ENCODE measurements at regions not wholly inside any gene's neighbourhood (a gene's known extent, or its start where the extent isn't known, plus 50 kb on each side); places are given as distances from the start of the nearest gene placed in this dataset.
"Not testable (repeated sequence)": the region's sequence is repeated elsewhere in the genome, so short reads cannot be mapped to it uniquely, and the experiment has no call there.

GRCh38 chr17:36690190-36690589, 88.8 kb downstream of the MRM1 start:
- no peak overlapping the region for H3K9ac ChIP-seq (ENCODE audit: low read depth in 1 of 3, low read length in 3 of 3)
- no peak overlapping the region for H3K27ac ChIP-seq (ENCODE audit: low read depth, low read length)
- no peak overlapping the region for H3K4me3 ChIP-seq (ENCODE audit: low read length in 3 of 3)
- H3K9me3 ChIP-seq (ENCODE audit: control insufficient read depth in 3 of 3, low read length in 3 of 3): no peaks in the 10 kb centered on the region
- H3K36me3 ChIP-seq (ENCODE audit: control insufficient read depth in 3 of 3, insufficient read depth in 3 of 3, low read length in 3 of 3): no peaks in the 10 kb centered on the region
- H3K27me3 ChIP-seq (ENCODE audit: control insufficient read depth in 3 of 3, insufficient read depth in 3 of 3, low read length in 3 of 3): peaks cover 14 to 24% (median 16%) of the 10 kb centered on the region in 3 donors
- no peaks in the 10 kb centered on the region for H3K4me1 ChIP-seq (ENCODE audit: control insufficient read depth in 3 of 3, insufficient read depth in 3 of 3, low read length in 3 of 3)

DNA sequence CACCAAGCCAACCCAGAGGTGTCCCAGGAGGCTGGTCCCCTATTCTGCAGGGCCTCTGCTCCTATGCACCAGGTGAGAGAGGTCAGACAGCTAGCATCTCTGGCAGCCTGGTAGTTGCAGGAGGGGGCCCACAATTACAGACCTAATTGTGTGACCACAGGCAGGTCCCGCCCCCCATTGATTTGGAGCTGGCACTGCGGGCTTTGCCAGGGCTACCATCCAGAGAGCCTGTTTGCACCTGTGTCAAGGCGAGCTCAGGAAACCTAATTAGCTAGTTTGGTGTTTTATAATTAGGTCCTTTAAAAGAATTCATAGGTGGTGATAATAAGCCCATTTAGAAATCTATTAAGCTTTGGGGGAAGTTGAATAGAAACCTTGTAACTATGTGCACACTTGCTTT, 90.2 kb downstream of the MRM1 start:
- H3K9ac ChIP-seq (ENCODE audit: low read depth in 1 of 3, low read length in 3 of 3): no peak overlapping the region
- no peaks in the 10 kb centered on the region for H3K4me1 ChIP-seq (ENCODE audit: control insufficient read depth in 3 of 3, insufficient read depth in 3 of 3, low read length in 3 of 3)
- H3K27me3 ChIP-seq (ENCODE audit: control insufficient read depth in 3 of 3, insufficient read depth in 3 of 3, low read length in 3 of 3): peaks cover 9 to 23% (median 16%) of the 10 kb centered on the region in 3 donors
- no peak overlapping the region for H3K4me3 ChIP-seq (ENCODE audit: low read length in 3 of 3)
- no peaks in the 10 kb centered on the region for H3K36me3 ChIP-seq (ENCODE audit: control insufficient read depth in 3 of 3, insufficient read depth in 3 of 3, low read length in 3 of 3)
- no peak overlapping the region for H3K27ac ChIP-seq (ENCODE audit: low read depth, low read length)
- no peaks in the 10 kb centered on the region for H3K9me3 ChIP-seq (ENCODE audit: control insufficient read depth in 3 of 3, low read length in 3 of 3)

DNA sequence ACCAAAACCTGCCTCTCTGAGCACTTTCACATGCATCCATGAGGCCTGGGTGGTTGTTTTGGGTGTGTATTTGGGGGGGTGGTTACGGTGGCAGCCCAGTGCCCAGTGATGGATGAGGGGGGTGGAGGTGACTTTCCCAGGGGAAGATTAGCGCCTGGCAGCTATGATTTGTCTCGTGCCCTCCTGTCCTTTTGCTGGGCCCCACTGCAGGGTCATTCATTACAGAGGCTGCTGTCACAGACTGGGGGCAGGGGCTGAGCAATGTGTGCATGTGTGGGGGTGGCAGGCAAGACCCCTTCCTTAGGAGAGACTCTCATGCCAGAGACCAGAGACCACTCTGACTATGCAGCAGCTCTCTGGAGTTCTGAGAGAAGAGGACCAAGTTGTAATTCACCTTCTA, 93.7 kb downstream of the MRM1 start:
- H3K27me3 ChIP-seq (ENCODE audit: control insufficient read depth in 3 of 3, insufficient read depth in 3 of 3, low read length in 3 of 3): peaks cover 3 to 28% (median 24%) of the 10 kb centered on the region in 3 donors
- no peaks in the 10 kb centered on the region for H3K4me1 ChIP-seq (ENCODE audit: control insufficient read depth in 3 of 3, insufficient read depth in 3 of 3, low read length in 3 of 3)
- H3K36me3 ChIP-seq (ENCODE audit: control insufficient read depth in 3 of 3, insufficient read depth in 3 of 3, low read length in 3 of 3): no peaks in the 10 kb centered on the region
- H3K9ac ChIP-seq (ENCODE audit: low read depth in 1 of 3, low read length in 3 of 3): no peak overlapping the region
- no peaks in the 10 kb centered on the region for H3K9me3 ChIP-seq (ENCODE audit: control insufficient read depth in 3 of 3, low read length in 3 of 3)
- no peak overlapping the region for H3K27ac ChIP-seq (ENCODE audit: low read depth, low read length)
- no peak overlapping the region for H3K4me3 ChIP-seq (ENCODE audit: low read length in 3 of 3)

GRCh38 chr17:36695710-36696109, 94.3 kb downstream of the MRM1 start:
- H3K36me3 ChIP-seq (ENCODE audit: control insufficient read depth in 3 of 3, insufficient read depth in 3 of 3, low read length in 3 of 3); H3K9ac ChIP-seq (ENCODE audit: low read depth in 1 of 3, low read length in 3 of 3); H3K9me3 ChIP-seq (ENCODE audit: control insufficient read depth in 3 of 3, low read length in 3 of 3); H3K4me1 ChIP-seq (ENCODE audit: control insufficient read depth in 3 of 3, insufficient read depth in 3 of 3, low read length in 3 of 3); H3K27ac ChIP-seq (ENCODE audit: low read depth, low read length); H3K4me3 ChIP-seq (ENCODE audit: low read length in 3 of 3): not testable (repeated sequence)
- H3K27me3 ChIP-seq (ENCODE audit: control insufficient read depth in 3 of 3, insufficient read depth in 3 of 3, low read length in 3 of 3): peaks cover 3 to 23% (median 21%) of the 10 kb centered on the region in 3 donors

DNA sequence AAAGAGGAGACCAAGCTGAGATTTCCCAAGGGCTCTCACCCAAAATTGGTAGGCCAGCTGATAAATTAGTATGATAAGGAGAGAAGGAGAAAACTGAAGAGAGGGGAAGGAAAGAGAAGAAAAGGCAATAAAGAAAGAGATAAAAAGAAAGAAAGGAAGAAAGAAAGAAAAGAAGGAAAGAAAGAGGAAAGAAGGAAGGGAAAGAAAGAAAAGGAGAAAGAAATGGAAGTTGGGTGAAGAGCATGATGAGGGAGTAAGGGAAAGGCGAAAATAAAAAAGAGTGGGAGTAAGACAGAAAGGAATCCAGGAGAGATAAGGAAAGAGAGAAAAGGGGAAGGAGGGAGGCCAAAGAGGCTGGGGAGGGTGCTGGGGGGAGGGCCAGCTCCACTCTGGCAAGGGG, 95.4 kb downstream of the MRM1 start:
- Histone ChIP-seq H3K36me3 (ENCODE audit: control insufficient read depth in 3 of 3, insufficient read depth in 3 of 3, low read length in 3 of 3) (no peaks in the 10 kb centered on the region), H3K4me1 (ENCODE audit: control insufficient read depth in 3 of 3, insufficient read depth in 3 of 3, low read length in 3 of 3) (no peaks in the 10 kb centered on the region), H3K27ac (ENCODE audit: low read depth, low read length) (no peak overlapping the region), H3K9me3 (ENCODE audit: control insufficient read depth in 3 of 3, low read length in 3 of 3) (no peaks in the 10 kb centered on the region), H3K4me3 (ENCODE audit: low read length in 3 of 3) (no peak overlapping the region), H3K9ac (ENCODE audit: low read depth in 1 of 3, low read length in 3 of 3) (no peak overlapping the region), H3K27me3 (ENCODE audit: control insufficient read depth in 3 of 3, insufficient read depth in 3 of 3, low read length in 3 of 3) (peaks cover 13 to 29% (median 28%) of the 10 kb centered on the region in 3 donors)

GRCh38 chr17:36697903-36698530, 96.6 kb downstream of the MRM1 start:
- Histone ChIP-seq H3K4me1 (ENCODE audit: control insufficient read depth in 3 of 3, insufficient read depth in 3 of 3, low read length in 3 of 3) (no peaks in the 10 kb centered on the region), H3K27ac (ENCODE audit: low read depth, low read length) (no peak overlapping the region), H3K4me3 (ENCODE audit: low read length in 3 of 3) (no peak overlapping the region), H3K9ac (ENCODE audit: low read depth in 1 of 3, low read length in 3 of 3) (no peak overlapping the region), H3K36me3 (ENCODE audit: control insufficient read depth in 3 of 3, insufficient read depth in 3 of 3, low read length in 3 of 3) (no peaks in the 10 kb centered on the region), H3K27me3 (ENCODE audit: control insufficient read depth in 3 of 3, insufficient read depth in 3 of 3, low read length in 3 of 3) (peaks cover 16 to 37% (median 36%) of the 10 kb centered on the region in 3 donors), H3K9me3 (ENCODE audit: control insufficient read depth in 3 of 3, low read length in 3 of 3) (no peaks in the 10 kb centered on the region)

- no peak overlapping the region for H3K4me3 ChIP-seq (ENCODE audit: low read length in 3 of 3)
- no peaks in the 10 kb centered on the region for H3K9me3 ChIP-seq (ENCODE audit: control insufficient read depth in 3 of 3, low read length in 3 of 3)
- no peaks in the 10 kb centered on the region for H3K36me3 ChIP-seq (ENCODE audit: control insufficient read depth in 3 of 3, insufficient read depth in 3 of 3, low read length in 3 of 3)
- no peak overlapping the region for H3K9ac ChIP-seq (ENCODE audit: low read depth in 1 of 3, low read length in 3 of 3)
- H3K4me1 ChIP-seq (ENCODE audit: control insufficient read depth in 3 of 3, insufficient read depth in 3 of 3, low read length in 3 of 3): peaks cover 0 to 2% (median 0%) of the 10 kb centered on the region in 3 donors
- peaks cover 34 to 61% (median 50%) of the 10 kb centered on the region in 3 donors for H3K27me3 ChIP-seq (ENCODE audit: control insufficient read depth in 3 of 3, insufficient read depth in 3 of 3, low read length in 3 of 3)
- H3K27ac ChIP-seq (ENCODE audit: low read depth, low read length): no peak overlapping the region
These were observed 100.2 kb downstream of the MRM1 start for GRCh38 chr17:36701429-36702099.

DNA sequence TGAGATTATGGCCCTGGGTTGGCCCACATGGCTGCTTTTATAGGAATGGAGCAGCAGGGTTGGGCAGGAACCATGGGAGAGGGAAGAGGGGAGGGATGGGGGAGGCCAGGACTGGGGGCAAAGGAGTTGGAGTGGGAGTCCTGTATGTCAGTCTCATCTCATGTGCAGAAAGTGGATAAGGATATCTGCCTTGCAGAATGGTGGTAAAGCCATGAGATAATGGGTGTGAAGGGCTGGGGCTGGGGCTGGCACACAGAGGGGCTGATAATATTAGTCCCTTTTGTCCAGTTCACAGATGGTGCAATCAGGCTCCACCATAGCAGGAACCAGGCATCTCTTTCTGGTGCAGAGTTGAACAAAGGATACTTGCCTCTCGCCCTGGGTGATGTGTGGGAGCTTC, 101.3 kb downstream of the MRM1 start:
- H3K9ac ChIP-seq (ENCODE audit: low read depth in 1 of 3, low read length in 3 of 3): no peak overlapping the region
- H3K4me1 ChIP-seq (ENCODE audit: control insufficient read depth in 3 of 3, insufficient read depth in 3 of 3, low read length in 3 of 3): peaks cover 0 to 2% (median 0%) of the 10 kb centered on the region in 3 donors
- H3K36me3 ChIP-seq (ENCODE audit: control insufficient read depth in 3 of 3, insufficient read depth in 3 of 3, low read length in 3 of 3): no peaks in the 10 kb centered on the region
- peaks cover 32 to 60% (median 46%) of the 10 kb centered on the region in 3 donors for H3K27me3 ChIP-seq (ENCODE audit: control insufficient read depth in 3 of 3, insufficient read depth in 3 of 3, low read length in 3 of 3)
- H3K27ac ChIP-seq (ENCODE audit: low read depth, low read length): no peak overlapping the region
- no peak overlapping the region for H3K4me3 ChIP-seq (ENCODE audit: low read length in 3 of 3)
- no peaks in the 10 kb centered on the region for H3K9me3 ChIP-seq (ENCODE audit: control insufficient read depth in 3 of 3, low read length in 3 of 3)

GRCh38 chr17:36703860-36704266, 102.5 kb downstream of the MRM1 start:
- peaks cover 32 to 48% (median 42%) of the 10 kb centered on the region in 3 donors for H3K27me3 ChIP-seq (ENCODE audit: control insufficient read depth in 3 of 3, insufficient read depth in 3 of 3, low read length in 3 of 3)
- H3K36me3 ChIP-seq (ENCODE audit: control insufficient read depth in 3 of 3, insufficient read depth in 3 of 3, low read length in 3 of 3): no peaks in the 10 kb centered on the region
- no peak overlapping the region for H3K4me3 ChIP-seq (ENCODE audit: low read length in 3 of 3)
- H3K27ac ChIP-seq (ENCODE audit: low read depth, low read length): no peak overlapping the region
- H3K9me3 ChIP-seq (ENCODE audit: control insufficient read depth in 3 of 3, low read length in 3 of 3): no peaks in the 10 kb centered on the region
- H3K4me1 ChIP-seq (ENCODE audit: control insufficient read depth in 3 of 3, insufficient read depth in 3 of 3, low read length in 3 of 3): peaks cover 0 to 2% (median 0%) of the 10 kb centered on the region in 3 donors
- H3K9ac ChIP-seq (ENCODE audit: low read depth in 1 of 3, low read length in 3 of 3): no peak overlapping the region

- no peak overlapping the region for H3K9ac ChIP-seq (ENCODE audit: low read depth in 1 of 3, low read length in 3 of 3)
- no peak overlapping the region for H3K27ac ChIP-seq (ENCODE audit: low read depth, low read length)
- H3K9me3 ChIP-seq (ENCODE audit: control insufficient read depth in 3 of 3, low read length in 3 of 3): no peaks in the 10 kb centered on the region
- no peaks in the 10 kb centered on the region for H3K36me3 ChIP-seq (ENCODE audit: control insufficient read depth in 3 of 3, insufficient read depth in 3 of 3, low read length in 3 of 3)
- peaks cover 32 to 44% (median 39%) of the 10 kb centered on the region in 3 donors for H3K27me3 ChIP-seq (ENCODE audit: control insufficient read depth in 3 of 3, insufficient read depth in 3 of 3, low read length in 3 of 3)
- H3K4me1 ChIP-seq (ENCODE audit: control insufficient read depth in 3 of 3, insufficient read depth in 3 of 3, low read length in 3 of 3): peaks cover 0 to 2% (median 0%) of the 10 kb centered on the region in 3 donors
- no peak overlapping the region for H3K4me3 ChIP-seq (ENCODE audit: low read length in 3 of 3)
These were observed 104.0 kb downstream of the MRM1 start for GRCh38 chr17:36705283-36705795.

All from skeletal muscle tissue (tissue), 3 donors.